ENCODE measurements at regions not wholly inside any gene's neighbourhood (a gene's known extent, or its start where the extent isn't known, plus 50 kb on each side); places are given as distances from the start of the nearest gene placed in this dataset.
"Not testable (repeated sequence)": the region's sequence is repeated elsewhere in the genome, so short reads cannot be mapped to it uniquely, and the experiment has no call there.

- H3K4me3 ChIP-seq = no peak overlapping the region
- DNase-seq = no peak
- H3K9me3 ChIP-seq = no peaks in the 10 kb centered on the region
- H3K4me1 ChIP-seq = peaks cover 0 to 6% (median 0%) of the 10 kb centered on the region in 4 donors
- H3K27ac ChIP-seq = no peak overlapping the region
- TF ChIP-seq CTCF (IDR thresholded peaks at IDR 0.05) (no peak), POLR2A (IDR thresholded peaks at IDR 0.05) (no peak)
- no peaks in the 10 kb centered on the region for H3K27me3 ChIP-seq
- no peaks in the 10 kb centered on the region for H3K36me3 ChIP-seq
Observed at GRCh38 chr13:48816700-48817099, 159.0 kb upstream of the FNDC3A start.

GRCh38 chr13:48817166-48817802, 158.4 kb upstream of the FNDC3A start:
- H3K4me3 ChIP-seq = peak overlapping the region in 1 of 4 donors; percentile 19
- peaks cover 0 to 6% (median 0%) of the 10 kb centered on the region in 4 donors for H3K4me1 ChIP-seq
- H3K27ac ChIP-seq = no peak overlapping the region
- H3K27me3 ChIP-seq = no peaks in the 10 kb centered on the region
- no peaks in the 10 kb centered on the region for H3K9me3 ChIP-seq
- no peaks in the 10 kb centered on the region for H3K36me3 ChIP-seq
- DNase-seq = no peak
- TF ChIP-seq CTCF (IDR thresholded peaks at IDR 0.05) = no peak
- TF ChIP-seq POLR2A (IDR thresholded peaks at IDR 0.05) = no peak

- Histone ChIP-seq H3K9me3 (no peaks in the 10 kb centered on the region), H3K36me3 (no peaks in the 10 kb centered on the region), H3K27me3 (no peaks in the 10 kb centered on the region), H3K4me3 (no peak overlapping the region), H3K4me1 (peaks cover 0 to 6% (median 0%) of the 10 kb centered on the region in 4 donors), H3K27ac (no peak overlapping the region)
- DNase-seq = no peak
- no peak for TF ChIP-seq CTCF (IDR thresholded peaks at IDR 0.05)
- no peak for TF ChIP-seq POLR2A (IDR thresholded peaks at IDR 0.05)
Observed at GRCh38 chr13:48818495-48819356, 157.0 kb upstream of the FNDC3A start.

GRCh38 chr13:48819376-48819775, 156.3 kb upstream of the FNDC3A start:
- Histone ChIP-seq H3K4me1 (peaks cover 0 to 6% (median 0%) of the 10 kb centered on the region in 4 donors), H3K27me3 (no peaks in the 10 kb centered on the region), H3K27ac (no peak overlapping the region), H3K4me3 (no peak overlapping the region), H3K36me3 (no peaks in the 10 kb centered on the region), H3K9me3 (no peaks in the 10 kb centered on the region)
- no peak for TF ChIP-seq POLR2A (IDR thresholded peaks at IDR 0.05)
- TF ChIP-seq CTCF (IDR thresholded peaks at IDR 0.05) = no peak
- DNase-seq = no peak

- Histone ChIP-seq H3K27ac (no peak overlapping the region), H3K9me3 (no peaks in the 10 kb centered on the region), H3K36me3 (no peaks in the 10 kb centered on the region), H3K4me3 (no peak overlapping the region), H3K27me3 (no peaks in the 10 kb centered on the region), H3K4me1 (peaks cover 0 to 6% (median 0%) of the 10 kb centered on the region in 4 donors)
- no peak for DNase-seq
- TF ChIP-seq CTCF (IDR thresholded peaks at IDR 0.05) = no peak
- TF ChIP-seq POLR2A (IDR thresholded peaks at IDR 0.05) = no peak
Observed at GRCh38 chr13:48819899-48820298, 155.8 kb upstream of the FNDC3A start.

GRCh38 chr13:48823526-48823925, 152.2 kb upstream of the FNDC3A start:
- not testable (repeated sequence) for H3K4me3 ChIP-seq, H3K27ac ChIP-seq, H3K4me1 ChIP-seq, H3K9me3 ChIP-seq, H3K36me3 ChIP-seq, H3K27me3 ChIP-seq, DNase-seq

Measured in Peyer's patch (tissue), 4 donors.